ENCODE measurements at regions not wholly inside any gene's neighbourhood (a gene's known extent, or its start where the extent isn't known, plus 50 kb on each side); places are given as distances from the start of the nearest gene placed in this dataset.

DNA sequence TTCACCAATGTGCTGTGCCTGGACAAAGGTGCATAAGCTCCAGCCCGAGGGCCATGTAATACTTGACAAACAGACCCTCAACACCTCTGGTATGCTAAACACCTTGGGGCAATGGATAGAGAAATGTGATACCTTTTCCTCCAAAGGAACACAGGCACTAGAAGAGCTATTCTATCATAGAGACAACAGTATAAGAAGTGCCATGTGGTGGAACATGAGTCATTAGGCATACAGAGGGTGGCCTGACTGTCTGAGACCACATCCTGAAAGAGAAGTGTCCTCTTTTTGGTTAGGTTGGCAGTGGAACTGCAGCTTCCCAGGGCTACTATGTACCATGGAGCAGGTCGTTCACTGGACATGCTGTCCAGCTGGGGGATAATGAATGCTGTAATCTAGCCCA, 153.9 kb downstream of the INSIG2 start:
- TF ChIP-seq MYC (IDR thresholded peaks at IDR 0.05; ENCODE audit: low read depth, low read length), result no peak
- TF ChIP-seq, protein P1, sequence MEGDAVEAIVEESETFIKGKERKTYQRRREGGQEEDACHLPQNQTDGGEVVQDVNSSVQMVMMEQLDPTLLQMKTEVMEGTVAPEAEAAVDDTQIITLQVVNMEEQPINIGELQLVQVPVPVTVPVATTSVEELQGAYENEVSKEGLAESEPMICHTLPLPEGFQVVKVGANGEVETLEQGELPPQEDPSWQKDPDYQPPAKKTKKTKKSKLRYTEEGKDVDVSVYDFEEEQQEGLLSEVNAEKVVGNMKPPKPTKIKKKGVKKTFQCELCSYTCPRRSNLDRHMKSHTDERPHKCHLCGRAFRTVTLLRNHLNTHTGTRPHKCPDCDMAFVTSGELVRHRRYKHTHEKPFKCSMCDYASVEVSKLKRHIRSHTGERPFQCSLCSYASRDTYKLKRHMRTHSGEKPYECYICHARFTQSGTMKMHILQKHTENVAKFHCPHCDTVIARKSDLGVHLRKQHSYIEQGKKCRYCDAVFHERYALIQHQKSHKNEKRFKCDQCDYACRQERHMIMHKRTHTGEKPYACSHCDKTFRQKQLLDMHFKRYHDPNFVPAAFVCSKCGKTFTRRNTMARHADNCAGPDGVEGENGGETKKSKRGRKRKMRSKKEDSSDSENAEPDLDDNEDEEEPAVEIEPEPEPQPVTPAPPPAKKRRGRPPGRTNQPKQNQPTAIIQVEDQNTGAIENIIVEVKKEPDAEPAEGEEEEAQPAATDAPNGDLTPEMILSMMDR (IDR thresholded peaks at IDR 0.05; ENCODE audit: low read depth, low read length), result no peak
